HG03575 (cell line): ENCODE measurements at regions not wholly inside any gene's neighbourhood (a gene's known extent, or its start where the extent isn't known, plus 50 kb on each side); places are given as distances from the start of the nearest gene placed in this dataset.
"Not testable (repeated sequence)": the region's sequence is repeated elsewhere in the genome, so short reads cannot be mapped to it uniquely, and the experiment has no call there.

Experiments
- ATAC-seq: cut with Tn5 transposase; IDR thresholded peaks from one replicate; pipeline ENCODE4 v1.9.1; 2021; ENCODE audit not compliant: unreplicated experiment, insufficient number of reproducible peaks, low FRiP score; ENCODE audit errors: extremely low read depth

GRCh38 chr6:6723921-6724538 lies 135.5 kb downstream of the LY86 start:
- ATAC-seq = no peak

GRCh38 chr6:6724539-6725467 lies 136.3 kb downstream of the LY86 start:
- ATAC-seq = no peak

GRCh38 chr6:6725468-6726209 lies 137.1 kb downstream of the LY86 start:
- no peak for ATAC-seq

- ATAC-seq = no peak
These were observed 139.8 kb downstream of the LY86 start for GRCh38 chr6:6728169-6728941.

GRCh38 chr6:6729971-6730370 lies 141.5 kb downstream of the LY86 start:
- ATAC-seq = no peak

GRCh38 chr6:6730831-6731230 lies 142.3 kb downstream of the LY86 start:
- ATAC-seq = no peak

- no peak for ATAC-seq
These were observed 146.3 kb downstream of the LY86 start for GRCh38 chr6:6734479-6735465.

GRCh38 chr6:6736791-6737654 lies 148.5 kb downstream of the LY86 start:
- ATAC-seq = no peak

GRCh38 chr6:6737671-6738070 lies 149.2 kb downstream of the LY86 start:
- ATAC-seq = no peak

GRCh38 chr6:6738108-6738507 lies 149.6 kb downstream of the LY86 start:
- no peak for ATAC-seq

GRCh38 chr6:6738922-6739716 lies 150.6 kb downstream of the LY86 start:
- no peak for ATAC-seq

- ATAC-seq = no peak
These were observed 152.1 kb downstream of the LY86 start for GRCh38 chr6:6740595-6740994.

- ATAC-seq = no peak
These were observed 152.7 kb downstream of the LY86 start for GRCh38 chr6:6741264-6741663.

- ATAC-seq = no peak
These were observed 154.0 kb downstream of the LY86 start for GRCh38 chr6:6742535-6742934.

GRCh38 chr6:6744551-6744950 lies 156.0 kb downstream of the LY86 start:
- ATAC-seq = no peak

GRCh38 chr6:6745637-6746332 lies 157.3 kb downstream of the LY86 start:
- ATAC-seq = not testable (repeated sequence)
